GM19043 (cell line): ENCODE measurements at regions not wholly inside any gene's neighbourhood (a gene's known extent, or its start where the extent isn't known, plus 50 kb on each side); places are given as distances from the start of the nearest gene placed in this dataset.

ENCODE experiments used
- ATAC-seq: cut with Tn5 transposase; IDR thresholded peaks from one replicate; pipeline ENCODE4 v1.9.1; 2021; ENCODE audit warnings: low read depth; ENCODE audit not compliant: unreplicated experiment

DNA sequence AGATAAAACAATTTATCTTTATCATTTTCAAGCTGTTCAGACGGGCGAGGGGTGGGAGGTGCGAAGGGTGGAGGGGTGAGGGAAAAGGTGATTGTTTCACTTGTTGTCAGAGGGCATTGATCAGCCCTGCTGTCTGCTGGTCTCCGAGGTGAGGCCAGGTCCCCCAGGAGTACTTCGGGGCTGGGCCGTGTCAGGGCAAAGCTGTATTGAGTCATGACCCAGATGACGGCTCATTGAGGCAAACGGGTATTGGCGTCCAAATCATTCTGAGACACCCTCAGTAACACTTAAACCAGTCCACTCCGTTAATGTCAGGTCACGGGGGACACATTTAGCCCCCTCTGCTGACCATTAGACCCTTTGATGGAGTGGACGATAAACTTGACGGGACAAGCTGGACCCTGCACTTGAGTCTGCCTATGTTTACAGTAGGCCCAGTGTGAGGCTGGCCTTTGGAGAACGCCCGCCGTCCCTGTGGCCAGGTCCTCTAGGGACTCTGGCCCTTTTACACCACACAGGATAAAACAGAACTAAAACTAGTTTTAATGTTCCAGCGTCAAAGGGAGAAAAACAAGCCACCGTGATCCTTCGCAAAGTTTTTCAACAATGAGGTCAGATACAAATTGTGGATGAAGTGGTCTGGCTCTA lies 502.2 kb upstream of the ZFHX3 start:
- no peak for ATAC-seq

DNA sequence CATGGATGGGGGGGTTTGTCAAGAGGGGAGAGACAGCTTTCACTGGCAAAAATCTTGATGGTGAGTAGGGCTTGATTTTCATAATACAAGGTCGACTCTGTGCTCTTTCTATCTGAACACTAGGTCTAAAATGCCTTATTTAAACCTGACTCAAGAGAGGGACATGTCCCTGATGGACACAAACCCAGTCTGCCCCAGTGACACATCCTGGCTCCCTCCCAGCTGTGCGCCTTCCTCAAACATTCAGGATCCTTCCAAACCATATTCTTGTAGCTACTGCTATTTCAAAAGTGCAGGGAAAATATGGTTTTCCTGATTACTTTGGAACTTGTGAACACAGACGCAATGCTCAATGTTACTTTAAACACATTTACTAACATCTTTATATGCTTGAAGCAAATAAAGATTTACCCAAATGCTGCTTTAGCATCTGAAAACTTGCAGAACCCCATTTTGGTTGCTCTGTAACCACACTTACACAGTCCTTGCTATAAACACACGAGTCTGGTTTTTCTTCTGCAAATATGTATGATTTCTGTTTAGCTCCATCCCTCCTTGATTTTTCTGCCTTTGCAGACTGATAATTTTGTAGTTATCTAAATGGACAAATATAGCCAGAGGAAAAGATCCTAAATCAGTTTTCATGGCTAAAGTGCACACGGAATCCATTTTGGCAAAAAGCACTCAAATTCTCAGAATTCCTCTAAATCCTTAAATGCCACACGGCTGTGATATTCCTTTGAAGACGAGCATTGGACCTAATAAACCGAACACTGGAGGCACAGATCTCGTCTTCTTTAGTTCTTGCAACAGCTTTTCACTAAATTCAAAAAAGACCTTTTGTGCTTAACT lies 499.9 kb upstream of the ZFHX3 start:
- no peak for ATAC-seq

GRCh38 chr16:73546341-73546845 lies 498.5 kb upstream of the ZFHX3 start:
- ATAC-seq: no peak

- ATAC-seq: no peak
Observed at GRCh38 chr16:73545755-73546154, 497.8 kb upstream of the ZFHX3 start.

GRCh38 chr16:73545290-73545689 lies 497.4 kb upstream of the ZFHX3 start:
- ATAC-seq: no peak

- no peak for ATAC-seq
Observed at GRCh38 chr16:73544826-73545225, 496.9 kb upstream of the ZFHX3 start.

GRCh38 chr16:73543970-73544599 lies 496.2 kb upstream of the ZFHX3 start:
- no peak for ATAC-seq

DNA sequence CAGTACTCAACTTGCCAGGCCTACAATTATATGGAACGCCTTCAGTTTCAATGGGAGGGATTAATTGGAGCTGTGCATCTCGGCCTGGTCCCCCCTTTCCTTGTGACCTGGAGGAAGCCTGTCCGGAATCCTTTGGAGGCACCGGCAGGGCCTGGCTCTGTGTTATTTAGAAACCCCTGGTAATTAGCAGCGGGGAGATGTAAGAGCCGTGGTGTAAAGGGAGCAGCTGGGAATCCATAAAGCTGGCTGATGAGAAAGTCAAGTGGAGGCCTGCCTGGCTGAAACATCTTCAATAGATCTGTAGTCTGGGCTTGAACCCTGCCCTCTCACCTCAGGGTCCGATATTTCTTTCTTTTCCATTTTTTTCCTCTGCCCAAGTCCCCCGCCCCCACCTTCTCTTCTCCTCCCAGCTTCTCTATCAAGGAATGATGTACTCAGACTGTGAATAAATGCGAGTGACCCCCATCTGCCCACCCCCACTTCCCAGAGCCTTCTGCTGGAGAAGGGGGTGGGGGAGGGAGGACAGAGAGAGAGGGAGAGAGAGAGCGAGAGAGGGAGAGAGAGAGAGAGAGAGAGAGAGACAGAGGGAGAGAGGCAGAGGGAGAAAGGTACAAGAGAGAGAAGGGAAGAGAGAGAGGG lies 495.5 kb upstream of the ZFHX3 start:
- ATAC-seq: no peak

GRCh38 chr16:73542885-73543284 lies 495.0 kb upstream of the ZFHX3 start:
- ATAC-seq: no peak

GRCh38 chr16:73537921-73538320 lies 490.0 kb upstream of the ZFHX3 start:
- no peak for ATAC-seq

- ATAC-seq: no peak
Observed at GRCh38 chr16:73536931-73537330, 489.0 kb upstream of the ZFHX3 start.

DNA sequence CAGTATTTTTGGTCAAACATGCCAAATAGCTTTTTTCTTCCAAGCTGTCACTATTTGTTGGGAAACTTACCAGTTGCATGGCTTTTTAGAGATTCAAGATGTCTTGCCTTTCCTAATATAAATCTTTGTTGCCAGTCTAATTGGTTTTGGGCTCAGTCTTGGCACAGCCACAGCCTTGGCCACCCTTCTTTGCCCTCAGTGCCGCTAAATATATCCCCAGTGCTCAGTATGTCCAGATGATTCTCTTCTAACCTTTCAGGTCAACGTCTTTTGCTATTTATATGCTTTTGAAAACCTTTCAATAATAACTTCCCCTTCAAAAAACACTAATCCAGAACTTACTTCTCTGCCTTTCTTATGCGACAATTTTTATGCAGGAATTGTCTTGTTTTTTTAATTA lies 483.1 kb upstream of the ZFHX3 start:
- no peak for ATAC-seq

- no peak for ATAC-seq
Observed at GRCh38 chr16:73530529-73530928, 482.6 kb upstream of the ZFHX3 start.

GRCh38 chr16:73529303-73530012 lies 481.5 kb upstream of the ZFHX3 start:
- no peak for ATAC-seq

DNA sequence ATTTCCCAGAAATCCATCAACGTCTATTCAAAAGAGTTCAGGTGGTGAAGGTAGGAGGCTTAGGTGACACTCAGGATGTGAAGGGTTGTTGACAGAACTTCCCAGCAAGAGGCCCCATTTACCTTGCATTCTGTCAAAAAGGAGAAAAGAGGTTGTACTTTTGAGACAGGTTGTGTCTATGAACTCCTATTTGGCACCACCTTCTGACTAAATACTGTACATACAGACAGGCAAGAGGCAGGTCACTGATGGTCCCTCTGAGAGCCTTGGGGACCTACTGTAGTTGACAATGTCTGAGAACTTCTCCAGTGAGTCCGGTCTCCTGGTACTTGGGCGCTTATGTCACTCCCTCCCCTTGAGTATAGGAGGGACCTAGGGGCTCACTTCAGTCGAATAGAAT lies 479.3 kb upstream of the ZFHX3 start:
- no peak for ATAC-seq

DNA sequence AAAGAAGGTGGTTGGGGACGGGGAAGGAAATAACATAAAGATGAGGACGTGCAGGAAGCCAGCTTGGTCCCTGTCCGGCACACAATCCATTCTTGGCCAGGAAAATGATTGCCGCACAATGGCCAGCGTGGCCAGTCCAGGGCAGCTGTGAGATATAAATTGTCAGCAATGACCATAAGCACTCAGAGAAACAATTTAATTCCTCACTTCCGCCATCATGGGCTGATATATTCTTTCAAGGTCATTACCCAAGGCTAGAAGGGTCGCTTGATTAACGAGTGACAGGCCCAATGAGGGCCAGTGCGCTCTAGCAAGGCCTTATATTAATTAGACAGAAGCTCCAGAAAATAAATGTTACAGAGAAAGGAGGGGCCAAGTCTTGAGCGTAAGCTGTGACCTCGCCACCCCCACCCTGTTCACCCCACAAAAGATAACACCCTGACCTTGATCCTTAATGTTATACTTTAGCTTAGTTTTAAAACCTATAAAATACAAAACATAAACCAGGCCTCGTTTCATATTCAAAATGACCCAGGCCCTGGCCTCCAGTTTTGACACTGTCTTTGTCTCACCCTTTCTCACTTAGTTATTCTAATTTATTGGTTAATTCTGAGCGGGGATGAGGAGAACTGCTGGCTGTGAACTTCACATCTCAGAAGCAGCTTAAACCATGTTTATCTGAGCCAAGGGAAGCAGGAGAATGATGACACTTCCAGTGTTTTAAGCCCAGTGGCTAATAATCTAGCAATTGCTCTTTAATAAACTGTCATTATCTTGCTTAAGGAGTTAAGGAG lies 478.3 kb upstream of the ZFHX3 start:
- ATAC-seq: no peak

GRCh38 chr16:73523209-73523608 lies 475.3 kb upstream of the ZFHX3 start:
- no peak for ATAC-seq

DNA sequence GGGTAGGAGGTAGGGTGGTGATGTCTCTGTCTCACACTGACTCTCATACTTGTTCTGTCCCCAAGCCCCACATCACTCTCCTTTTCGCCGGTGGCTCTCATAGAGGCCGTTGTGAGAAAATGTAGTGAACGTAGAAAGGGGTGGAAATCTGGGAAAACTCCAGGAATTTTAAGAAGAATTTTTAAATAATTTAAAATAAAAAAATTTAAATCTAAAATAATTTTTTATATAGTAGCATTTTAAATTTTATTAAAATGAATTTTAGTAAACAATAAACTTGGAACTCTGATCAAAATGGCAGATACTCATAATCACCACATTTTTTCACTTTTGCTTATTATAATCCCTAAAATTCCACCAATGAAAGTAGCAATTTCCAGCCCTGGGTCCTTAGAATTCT lies 473.6 kb upstream of the ZFHX3 start:
- ATAC-seq: no peak

GRCh38 chr16:73515616-73516015 lies 467.7 kb upstream of the ZFHX3 start:
- ATAC-seq: no peak

DNA sequence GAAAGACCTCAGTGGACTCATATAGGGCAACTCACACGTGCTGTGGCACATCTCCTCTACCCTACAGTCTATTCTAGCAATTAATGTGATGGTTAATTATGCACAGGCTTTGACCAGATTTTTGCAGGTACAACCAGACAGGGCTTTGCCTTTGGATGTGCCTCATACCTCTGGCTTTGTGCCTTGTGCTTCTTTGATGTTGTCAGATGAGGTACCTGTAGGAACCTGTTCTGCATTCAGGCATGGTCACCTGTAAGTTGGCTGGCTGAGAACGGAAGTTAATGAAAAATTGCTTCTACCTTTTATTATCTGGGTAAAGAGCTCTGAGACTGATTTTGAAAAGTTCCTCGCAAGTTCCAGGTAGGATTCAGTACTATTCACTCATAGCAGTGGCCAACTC lies 462.9 kb upstream of the ZFHX3 start:
- no peak for ATAC-seq
